Epidermal melanocyte (primary cell): ENCODE measurements at regions not wholly inside any gene's neighbourhood (a gene's known extent, or its start where the extent isn't known, plus 50 kb on each side); places are given as distances from the start of the nearest gene placed in this dataset.

Experiments used
- DNase-seq: peaks from one replicate; pipeline ENCODE4 v3.0.0; 2011; ENCODE audit warnings: low spot score; ENCODE audit not compliant: insufficient read length

DNA sequence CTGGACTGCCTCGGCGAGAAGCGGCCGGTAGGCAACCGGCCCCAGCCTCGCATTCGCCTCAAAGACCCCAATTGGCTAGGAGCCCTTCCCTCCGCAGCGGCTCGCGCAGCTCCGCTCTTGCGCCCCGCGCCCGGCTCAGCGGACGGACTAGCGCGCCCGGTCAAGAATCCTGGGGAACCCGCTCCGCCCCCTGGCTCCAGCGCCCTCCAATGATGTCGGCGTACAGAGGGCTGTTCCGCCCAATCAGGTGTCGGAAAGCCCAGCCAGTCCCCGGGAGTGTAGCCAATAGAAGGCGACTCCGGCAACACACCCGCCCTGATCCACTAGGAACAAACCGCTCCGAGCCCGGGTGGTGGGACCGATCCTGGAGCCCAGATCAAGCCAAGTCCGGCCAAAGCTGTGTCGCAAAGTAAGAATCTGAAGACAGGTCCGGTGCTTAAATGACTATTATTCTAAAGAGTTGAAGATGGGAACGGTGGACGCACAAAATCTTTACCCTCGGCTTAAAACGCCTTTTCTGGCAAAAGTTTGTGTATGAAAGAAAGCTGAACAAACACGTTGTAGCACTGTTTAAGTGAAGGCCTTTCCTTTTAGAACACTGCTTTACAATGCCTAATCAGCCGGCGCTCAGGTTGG is 132.2 kb downstream of the OGFRL1 start:
- DNase-seq, result peak; percentile 88

GRCh38 chr6:71421611-71422010 is 133.0 kb downstream of the OGFRL1 start:
- DNase-seq, result no peak

DNA sequence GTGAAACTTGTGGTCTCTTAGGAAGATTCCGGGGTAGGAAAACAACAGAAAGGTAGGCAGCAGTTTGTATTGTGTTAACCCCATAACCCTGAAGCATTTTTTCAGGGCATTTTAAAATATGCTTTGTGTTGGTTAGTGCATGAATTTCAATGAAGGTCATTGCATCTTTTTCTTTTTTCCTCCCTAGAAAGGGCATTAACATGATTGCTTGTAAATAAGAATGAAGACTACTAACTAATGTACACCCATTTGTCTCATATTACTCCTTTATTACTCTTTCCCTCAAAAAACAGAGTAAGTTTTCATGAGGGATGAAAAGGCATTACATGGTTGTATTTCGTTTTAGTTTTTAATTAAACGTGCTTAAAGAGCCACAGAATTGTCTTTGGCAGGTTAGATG is 141.4 kb downstream of the OGFRL1 start:
- DNase-seq, result no peak

GRCh38 chr6:71433441-71433840 is 144.8 kb downstream of the OGFRL1 start:
- DNase-seq, result no peak

DNA sequence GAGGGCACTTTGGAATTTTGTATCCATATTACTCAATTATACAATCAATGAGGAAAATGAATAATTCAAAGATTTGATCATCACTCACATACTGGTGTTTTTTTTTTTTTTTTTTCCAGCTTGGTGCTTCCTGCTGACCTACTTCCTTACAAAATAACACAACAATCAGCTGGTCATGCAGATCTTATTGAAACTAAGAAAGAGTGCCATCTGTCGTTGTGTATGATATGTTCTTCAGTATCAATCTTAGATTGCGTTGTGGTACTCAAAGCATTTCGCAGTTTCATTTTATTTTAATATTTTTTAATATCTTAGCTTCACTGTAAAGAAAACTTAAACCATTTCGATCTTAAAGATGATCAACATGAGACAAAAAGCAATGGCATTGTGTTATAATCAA is 155.6 kb downstream of the OGFRL1 start:
- DNase-seq, result no peak

DNA sequence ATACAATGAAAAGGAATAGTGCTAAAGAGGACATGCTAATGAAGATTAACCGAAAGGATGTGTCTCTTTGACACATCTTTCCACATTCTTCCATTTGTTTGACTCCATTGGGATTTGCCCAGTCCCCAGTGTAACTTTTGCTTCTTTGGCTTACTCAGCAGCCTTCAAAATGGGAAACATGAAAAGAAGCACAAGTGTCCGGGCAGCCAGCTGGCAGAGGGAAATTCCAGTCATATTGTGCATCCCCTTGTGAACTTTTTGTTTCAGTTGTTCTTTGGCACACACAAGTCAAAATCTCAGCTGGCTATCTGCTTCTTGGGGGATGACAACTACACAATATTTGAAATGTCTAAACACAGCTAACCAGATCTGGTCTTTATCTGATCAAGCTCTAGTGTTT is 157.4 kb downstream of the OGFRL1 start:
- DNase-seq, result no peak

- no peak for DNase-seq
These were observed 157.9 kb downstream of the OGFRL1 start for GRCh38 chr6:71446470-71446869.

DNA sequence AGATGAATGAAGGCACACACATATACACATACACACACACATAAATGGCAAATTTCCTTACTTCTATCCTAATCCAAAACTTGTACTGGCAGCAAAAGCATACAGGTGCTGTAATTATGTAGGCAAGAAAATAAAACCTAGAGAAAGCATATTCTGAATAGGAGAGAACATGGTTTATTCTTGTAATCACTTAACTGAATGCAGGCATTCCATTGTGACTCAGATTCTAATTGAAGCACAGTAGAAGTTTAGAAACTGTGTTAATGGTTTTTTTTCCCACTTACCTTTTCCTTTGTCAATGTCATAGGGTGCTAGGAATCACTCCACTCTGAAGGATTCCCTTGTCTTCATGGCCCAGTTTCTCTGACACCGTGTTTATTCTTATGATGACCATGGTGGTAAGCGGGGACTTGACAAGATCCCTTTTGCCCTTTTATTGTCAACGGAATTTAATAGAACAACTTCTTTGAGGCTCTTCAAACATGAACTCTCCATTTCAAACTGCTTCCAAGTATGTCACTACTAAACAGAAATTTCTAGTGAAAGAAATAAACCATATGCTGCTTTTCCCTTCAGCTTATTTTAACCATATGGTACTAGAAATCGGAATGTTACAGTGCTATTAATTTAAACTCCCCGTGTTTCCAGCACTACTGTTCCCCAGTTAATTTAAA is 164.2 kb downstream of the OGFRL1 start:
- DNase-seq, result no peak

DNA sequence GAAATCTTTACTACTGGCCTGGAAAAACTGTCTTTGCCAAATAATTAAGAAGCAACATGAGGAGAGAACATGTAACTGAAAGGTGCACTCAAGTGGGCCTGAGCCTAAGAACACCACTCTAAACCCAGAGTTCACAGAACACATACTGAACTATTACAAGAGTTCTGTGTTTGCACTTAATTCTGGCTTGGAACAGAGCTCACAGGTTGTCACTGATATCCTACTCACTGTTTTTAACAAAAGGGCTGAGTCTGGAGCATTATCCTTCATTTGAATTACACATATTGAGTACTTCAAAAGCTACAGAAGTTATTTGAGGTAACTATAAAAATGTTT is 164.7 kb downstream of the OGFRL1 start:
- no peak for DNase-seq

DNA sequence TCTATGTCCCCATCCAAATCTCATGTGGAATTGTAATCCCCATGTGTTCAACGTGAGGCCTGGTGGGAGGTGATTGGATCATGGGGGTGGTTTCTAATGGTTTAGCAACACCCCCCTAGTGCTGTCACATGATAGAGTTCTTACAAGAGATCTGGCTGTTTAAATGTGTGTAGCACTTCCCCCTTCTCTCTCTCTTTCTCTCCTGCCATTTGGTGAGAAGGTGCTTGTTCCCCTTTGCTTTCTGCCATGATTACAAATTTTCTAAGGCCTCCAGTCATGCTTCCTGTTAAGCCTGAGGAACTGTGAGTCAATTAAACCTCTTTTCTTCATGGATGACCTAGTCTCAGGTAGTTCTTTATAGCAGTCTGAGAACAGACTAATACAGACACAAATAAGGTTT is 165.4 kb downstream of the OGFRL1 start:
- DNase-seq, result no peak

GRCh38 chr6:71457929-71458328 is 169.3 kb downstream of the OGFRL1 start:
- DNase-seq, result no peak

DNA sequence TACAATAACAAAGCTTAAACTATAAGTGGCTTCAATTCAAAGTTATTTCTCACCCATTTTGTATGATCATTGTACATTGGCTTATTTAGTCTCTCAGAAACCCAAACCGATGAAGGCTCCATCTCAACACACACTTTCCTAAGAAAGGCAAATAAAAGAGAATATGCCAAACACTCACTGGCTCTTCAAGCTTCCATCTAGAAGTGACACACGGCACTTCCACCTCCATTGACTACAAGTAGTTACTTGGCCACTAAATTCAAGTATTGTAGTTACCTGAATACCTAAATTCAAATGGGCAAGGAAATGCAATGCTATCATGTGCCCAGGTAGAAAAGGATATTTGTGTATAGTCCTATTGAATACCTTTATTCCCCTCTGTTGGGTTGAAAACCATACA is 170.6 kb downstream of the OGFRL1 start:
- DNase-seq, result no peak

- DNase-seq, result no peak
These were observed 172.3 kb downstream of the OGFRL1 start for GRCh38 chr6:71460933-71461332.

DNA sequence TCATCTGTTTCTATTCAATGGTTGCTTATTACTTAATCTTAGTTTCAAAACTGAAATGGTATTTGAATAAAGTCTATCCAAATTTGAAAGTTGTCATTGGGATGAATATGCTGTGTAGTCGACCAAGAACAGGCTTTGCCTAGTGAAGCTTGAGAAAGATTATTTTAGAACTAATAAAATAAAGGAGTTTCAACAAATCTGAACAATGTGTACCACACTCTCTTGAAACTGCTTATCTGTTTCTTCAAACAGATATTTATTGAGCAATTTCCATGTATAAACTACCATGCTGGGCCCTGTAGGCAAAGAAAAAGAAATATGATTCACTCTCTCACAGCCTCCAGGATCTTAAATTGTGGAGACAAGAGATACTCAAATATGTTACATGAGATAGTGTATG is 174.4 kb downstream of the OGFRL1 start:
- DNase-seq, result no peak

DNA sequence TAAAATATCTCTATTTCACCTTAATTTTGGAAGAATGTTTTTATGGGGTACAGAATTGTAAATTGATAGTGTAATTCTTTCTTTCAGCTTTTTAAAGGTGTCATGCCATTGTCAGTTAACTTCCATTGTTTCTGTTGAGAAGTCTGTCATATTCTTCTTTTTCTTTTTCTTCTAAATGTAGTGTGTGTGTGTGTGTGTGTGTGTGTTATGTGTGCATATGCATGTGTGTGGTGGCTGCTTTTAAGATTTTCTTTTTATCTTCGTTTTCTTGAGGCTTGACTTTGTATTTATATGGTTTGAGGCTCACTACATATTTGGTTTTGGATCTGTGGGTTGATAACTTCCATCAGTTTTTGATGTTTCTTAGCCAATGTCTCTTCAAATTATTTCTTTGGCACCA is 176.5 kb downstream of the OGFRL1 start:
- no peak for DNase-seq

DNA sequence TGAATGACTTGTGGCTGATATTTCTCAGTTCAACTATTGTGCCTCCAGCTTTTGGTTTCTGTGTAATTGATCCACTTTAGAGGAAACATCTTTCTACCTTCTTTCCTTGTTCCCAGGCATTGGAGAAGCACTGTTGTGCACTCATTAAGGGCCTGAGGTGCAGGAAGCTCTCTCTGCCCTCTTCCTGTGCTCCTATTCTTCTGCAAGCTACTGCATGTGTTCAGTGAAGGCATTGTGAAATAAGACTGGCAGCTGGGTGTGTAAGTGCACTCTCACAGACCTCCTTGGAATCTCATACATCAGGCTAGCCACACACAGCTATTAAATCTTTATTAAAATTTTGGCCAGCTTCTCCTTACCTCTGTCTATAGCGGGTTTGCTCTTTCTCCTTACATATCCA is 177.8 kb downstream of the OGFRL1 start:
- DNase-seq, result no peak

DNA sequence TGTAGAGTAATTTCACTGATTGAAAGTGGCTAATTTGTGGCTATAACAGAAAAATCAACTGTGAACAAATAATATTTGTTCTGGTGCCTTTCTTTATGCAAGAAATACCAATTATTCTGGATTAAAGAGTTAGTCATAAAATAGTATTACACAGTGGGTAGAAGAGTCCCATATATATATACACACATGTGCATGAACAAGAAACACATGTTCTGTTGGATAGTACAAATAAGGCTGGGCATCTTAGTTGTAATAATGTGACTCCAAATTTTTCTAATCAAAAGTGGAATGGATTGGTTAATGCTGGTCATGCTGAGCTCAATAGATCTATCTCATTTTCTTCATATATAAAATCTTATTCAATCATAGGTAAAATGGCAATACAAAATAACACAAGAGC is 179.4 kb downstream of the OGFRL1 start:
- DNase-seq, result no peak

GRCh38 chr6:71468841-71469700 is 180.5 kb downstream of the OGFRL1 start:
- DNase-seq, result no peak

DNA sequence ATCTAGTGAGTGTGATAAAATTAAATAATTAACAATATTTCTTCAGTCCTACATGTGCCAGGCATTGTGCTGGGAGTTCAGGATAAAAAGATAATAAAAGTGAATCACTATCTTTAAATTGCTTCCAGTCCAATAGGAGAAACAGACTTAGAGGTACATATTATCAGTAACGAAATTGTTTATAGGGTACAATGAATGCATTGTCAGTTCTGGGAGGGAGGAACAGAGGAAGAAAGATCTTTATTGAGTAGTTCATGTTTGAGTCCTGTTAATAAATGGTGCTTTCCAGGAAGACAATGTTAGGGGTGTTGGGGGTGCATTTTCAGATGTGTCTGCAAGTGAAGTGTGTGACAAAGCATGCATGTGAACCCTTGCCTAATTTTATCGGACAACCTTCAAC is 183.1 kb downstream of the OGFRL1 start:
- no peak for DNase-seq

- no peak for DNase-seq
These were observed 185.3 kb downstream of the OGFRL1 start for GRCh38 chr6:71473926-71474325.

- no peak for DNase-seq
These were observed 186.3 kb downstream of the OGFRL1 start for GRCh38 chr6:71474942-71475341.

GRCh38 chr6:71476371-71476770 is 187.8 kb downstream of the OGFRL1 start:
- DNase-seq, result no peak

GRCh38 chr6:71476872-71477271 is 188.3 kb downstream of the OGFRL1 start:
- DNase-seq, result no peak
